H9 (cell line): ENCODE measurements at regions not wholly inside any gene's neighbourhood (a gene's known extent, or its start where the extent isn't known, plus 50 kb on each side); places are given as distances from the start of the nearest gene placed in this dataset.

ENCODE experiments used
- DNase-seq: peaks from one replicate; pipeline ENCODE4 v3.0.0-alpha.2; 2017
- H2AFZ ChIP-seq: one replicate; pipeline ENCODE4 v1.6.1; 2013; ENCODE audit warnings: mild to moderate bottlenecking, low read length, control low read depth, moderate library complexity
- H2AK5ac ChIP-seq: 2 replicates; pipeline ENCODE4 v1.6.1; 2013; ENCODE audit warnings: low read length, control low read depth, mixed read lengths; ENCODE audit not compliant: insufficient read length
- H2BK120ac ChIP-seq: one replicate; pipeline ENCODE4 v1.6.1; 2013; ENCODE audit warnings: low read depth, mild to moderate bottlenecking, low read length, control low read depth, inconsistent platforms; ENCODE audit not compliant: poor library complexity, severe bottlenecking
- H2BK12ac ChIP-seq: 2 replicates; pipeline ENCODE4 v1.6.1; 2013; ENCODE audit warnings: low read length, control low read depth, mixed read lengths, low read depth; ENCODE audit not compliant: insufficient read length
- H2BK15ac ChIP-seq: 2 replicates; pipeline ENCODE4 v1.6.1; 2013; ENCODE audit warnings: low read depth, low read length, control low read depth
- H2BK20ac ChIP-seq: one replicate; pipeline ENCODE4 v1.6.1; 2013; ENCODE audit warnings: low read depth, mild to moderate bottlenecking, low read length, control low read depth, inconsistent platforms; ENCODE audit not compliant: poor library complexity, severe bottlenecking
- H2BK5ac ChIP-seq: 2 replicates; pipeline ENCODE4 v1.6.1; 2013; ENCODE audit warnings: low read length, control low read depth, mixed read lengths; ENCODE audit not compliant: insufficient read length
- H3K14ac ChIP-seq: 2 replicates; pipeline ENCODE4 v1.6.1; 2013; ENCODE audit warnings: low read length, control low read depth; ENCODE audit not compliant: insufficient read depth
- H3K18ac ChIP-seq: 2 replicates; pipeline ENCODE4 v1.6.1; 2013; ENCODE audit warnings: low read depth, mild to moderate bottlenecking, mixed read lengths, low read length, control low read depth; ENCODE audit not compliant: insufficient read length
- H3K23ac ChIP-seq: 2 replicates; pipeline ENCODE4 v1.6.1; 2013; ENCODE audit warnings: low read length, control low read depth, mixed read lengths, low read depth; ENCODE audit not compliant: insufficient read length
- H3K23me2 ChIP-seq: 2 replicates; pipeline ENCODE4 v1.6.1; 2013; ENCODE audit warnings: low read depth, mild to moderate bottlenecking, mixed read lengths, low read length, control low read depth; ENCODE audit not compliant: insufficient read length, poor library complexity, severe bottlenecking
- H3K27ac ChIP-seq: 2 replicates; pipeline ENCODE4 v1.5.1; 2013; ENCODE audit warnings: low read length, control low read depth, mixed read lengths, low read depth; ENCODE audit not compliant: insufficient read length
- H3K27me3 ChIP-seq: 2 replicates; pipeline ENCODE4 v1.6.1; 2013; ENCODE audit warnings: low read length, control low read depth, inconsistent platforms; ENCODE audit not compliant: insufficient read depth
- H3K4ac ChIP-seq: 2 replicates; pipeline ENCODE4 v1.6.1; 2013; ENCODE audit warnings: low read depth, mild to moderate bottlenecking, control low read depth, inconsistent platforms, low read length, moderate library complexity
- H3K4me1 ChIP-seq: 2 replicates; pipeline ENCODE4 v1.6.1; 2013; ENCODE audit warnings: low read length, control low read depth, inconsistent platforms; ENCODE audit not compliant: insufficient read depth
- H3K4me2 ChIP-seq: 2 replicates; pipeline ENCODE4 v1.6.1; 2013; ENCODE audit warnings: low read length, control low read depth, mixed read lengths; ENCODE audit not compliant: insufficient read length, insufficient read depth
- H3K56ac ChIP-seq: 2 replicates; pipeline ENCODE4 v1.6.1; 2013; ENCODE audit warnings: low read depth, mild to moderate bottlenecking, mixed read lengths, low read length, control low read depth; ENCODE audit not compliant: insufficient read length
- H3K79me1 ChIP-seq: 2 replicates; pipeline ENCODE4 v1.6.1; 2013; ENCODE audit warnings: low read depth, mild to moderate bottlenecking, moderate library complexity, low read length, control low read depth, inconsistent platforms; ENCODE audit not compliant: insufficient read depth, poor library complexity, severe bottlenecking
- H3K79me2 ChIP-seq: 2 replicates; pipeline ENCODE4 v1.6.1; 2013; ENCODE audit warnings: low read length, control low read depth, inconsistent platforms; ENCODE audit not compliant: insufficient read depth
- H3K9ac ChIP-seq: 2 replicates; pipeline ENCODE4 v1.6.1; 2013; ENCODE audit warnings: low read length, control low read depth, mixed read lengths; ENCODE audit not compliant: insufficient read length; ENCODE audit errors: extremely low read depth
- H3K9me3 ChIP-seq: one replicate; pipeline ENCODE4 v1.6.1; 2013; ENCODE audit warnings: low read depth, low read length, inconsistent platforms; ENCODE audit not compliant: control insufficient read depth
- H3T11ph ChIP-seq: one replicate; pipeline ENCODE4 v1.6.1; 2013; ENCODE audit warnings: mild to moderate bottlenecking, low read length, control low read depth, inconsistent platforms
- H4K20me1 ChIP-seq: one replicate; pipeline ENCODE4 v1.6.1; 2013; ENCODE audit not compliant: control insufficient read depth, insufficient read length, insufficient read depth
- H4K5ac ChIP-seq: 2 replicates; pipeline ENCODE4 v1.6.1; 2013; ENCODE audit warnings: low read depth, mild to moderate bottlenecking, mixed read lengths, low read length, control low read depth; ENCODE audit not compliant: insufficient read length
- H4K8ac ChIP-seq: replicated peaks from 2 replicates; pipeline ENCODE4 v1.6.1; 2013; ENCODE audit warnings: low read length, control low read depth, mixed read lengths, low read depth; ENCODE audit not compliant: insufficient read length
- H4K91ac ChIP-seq: 2 replicates; pipeline ENCODE4 v1.6.1; 2013; ENCODE audit warnings: low read depth, mild to moderate bottlenecking, moderate library complexity, mixed read lengths, low read length, control low read depth; ENCODE audit not compliant: insufficient read length
- H3K27ac Mint-ChIP-seq, 3 experiments: 2 replicates in 2 of 3; 3 replicates in 1 of 3; pipeline ENCODE4 v1.8.0; 2020 to 2021; ENCODE audit warnings: mixed read lengths in 3 of 3, mild to moderate bottlenecking in 1 of 3, moderate library complexity in 1 of 3
- H3K27me3 Mint-ChIP-seq: 2 replicates; pipeline ENCODE4 v1.8.0; 2021; ENCODE audit warnings: low read depth, mild to moderate bottlenecking, moderate library complexity, mixed read lengths
- H3K36me3 Mint-ChIP-seq, 3 experiments: 2 replicates in 2 of 3; 3 replicates in 1 of 3; pipeline ENCODE4 v1.8.0; 2020 to 2021; ENCODE audit warnings: low read depth in 3 of 3, mixed read lengths in 3 of 3; ENCODE audit not compliant: insufficient read depth in 1 of 3
- H3K4me1 Mint-ChIP-seq, 2 experiments: 2 replicates each; pipeline ENCODE4 v1.8.0; 2020; ENCODE audit warnings: mixed read lengths in 2 of 2
- H3K4me3 Mint-ChIP-seq, 2 experiments: 2 replicates in 1 of 2; 3 replicates in 1 of 2; pipeline ENCODE4 v1.8.0; 2020 to 2021; ENCODE audit warnings: mild to moderate bottlenecking in 2 of 2, mixed read lengths in 2 of 2, moderate library complexity in 1 of 2
- H3K9me3 Mint-ChIP-seq, 2 experiments: 2 replicates in 1 of 2; 3 replicates in 1 of 2; pipeline ENCODE4 v1.8.0; 2020; ENCODE audit warnings: mild to moderate bottlenecking in 2 of 2, mixed read lengths in 2 of 2, moderate library complexity in 1 of 2
- whole genome bisulfite sequencing: extraction: QIAGEN DNeasy Blood & Tissue Kit; methylation state at CpG from one replicate; pipeline ENCODE4 v1.1.7; 2013; ENCODE audit warnings: missing lambda C conversion rate, low lambda C conversion rate, mixed read lengths; ENCODE audit not compliant: insufficient read length; ENCODE audit errors: extremely low coverage; 5-methylcytosine and 5-hydroxymethylcytosine counted together
- TF ChIP-seq, protein P1 (sequence below): fragments of 200-600 bp; sonication (generic); conservative IDR thresholded peaks from 3 replicates; pipeline ENCODE4 v1.8.0; 2021; ENCODE audit warnings: antibody characterized with exemption, mild to moderate bottlenecking

DNA sequence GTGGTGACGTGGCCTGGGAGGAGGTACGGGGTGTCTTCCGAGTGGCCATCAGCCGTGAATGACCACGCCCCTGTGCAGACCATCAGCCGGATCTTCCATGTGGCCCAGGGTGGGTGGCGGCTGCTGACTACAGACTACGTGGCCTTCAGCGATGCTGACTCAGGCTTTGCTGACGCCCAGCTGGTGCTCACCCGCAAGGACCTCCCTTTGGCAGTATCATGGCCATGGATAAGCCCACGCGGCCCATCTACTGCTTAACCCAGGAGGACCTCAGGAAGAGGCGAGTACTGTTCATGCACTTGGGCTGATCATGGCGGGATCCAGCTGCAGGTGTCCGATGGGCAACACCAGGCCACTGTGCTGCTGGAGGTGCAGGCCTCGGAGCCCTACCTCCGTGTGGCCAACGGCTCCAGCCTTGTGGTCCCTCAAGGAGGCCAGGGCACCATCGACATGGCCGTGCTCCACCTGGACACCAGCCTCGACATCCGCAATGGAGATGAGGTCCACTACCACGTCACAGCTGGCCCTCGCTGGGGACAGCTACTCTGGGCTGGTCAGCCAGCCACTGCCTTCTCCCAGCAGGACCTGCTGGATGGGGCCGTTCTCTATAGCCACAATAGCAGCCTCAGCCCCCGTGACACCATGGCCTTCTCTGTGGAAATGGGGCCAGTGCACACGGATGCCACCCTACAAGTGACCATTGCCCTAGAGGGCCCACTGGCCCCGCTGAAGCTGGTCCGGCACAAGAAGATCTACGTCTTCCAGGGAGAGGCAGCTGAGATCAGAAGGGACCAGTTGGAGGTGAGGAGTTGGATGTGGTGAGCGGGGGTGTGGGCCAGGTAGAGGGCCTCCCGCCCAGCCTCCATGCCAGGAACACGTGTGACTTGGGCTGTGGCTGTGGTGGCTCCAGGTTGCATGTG is 178.4 kb downstream of the TBC1D2B start:
- no peak overlapping the region for H2BK15ac ChIP-seq
- H3K27me3 ChIP-seq = no peaks in the 10 kb centered on the region
- no peak overlapping the region for H2BK12ac ChIP-seq
- H3K9me3 ChIP-seq = no peaks in the 10 kb centered on the region
- no peak overlapping the region for H3K9ac ChIP-seq
- no peaks in the 10 kb centered on the region for H4K20me1 ChIP-seq
- H3K27ac ChIP-seq = no peak overlapping the region
- no peak overlapping the region for H2BK120ac ChIP-seq
- no peaks in the 10 kb centered on the region for H3K23me2 ChIP-seq
- WGBS = no CpG with 5 or more reads among the region's 34 CpGs
- no peak overlapping the region for H3K14ac ChIP-seq
- DNase-seq = no peak
- H3T11ph ChIP-seq = no peak overlapping the region
- no peak overlapping the region for H4K5ac ChIP-seq
- no peaks in the 10 kb centered on the region for H3K79me1 ChIP-seq
- no peak overlapping the region for H2BK5ac ChIP-seq
- Mint-ChIP-seq H3K27ac (no peak overlapping the region), H3K9me3 (no peaks in the 10 kb centered on the region; a peak in 1 of 5 replicates), H3K4me1 (peaks cover 0 to 4% of the 10 kb centered on the region in 2 experiments; a peak in 1 of 4 replicates), H3K36me3 (no peaks in the 10 kb centered on the region), H3K4me3 (no peak overlapping the region), H3K27me3 (no peaks in the 10 kb centered on the region)
- H4K91ac ChIP-seq = no peak overlapping the region
- H3K23ac ChIP-seq = no peak overlapping the region
- no peaks in the 10 kb centered on the region for H3K4me1 ChIP-seq
- no peak overlapping the region for H4K8ac ChIP-seq
- H2AFZ ChIP-seq = no peak overlapping the region
- H2BK20ac ChIP-seq = no peak overlapping the region
- no peaks in the 10 kb centered on the region for H3K79me2 ChIP-seq
- H3K4me2 ChIP-seq = no peak overlapping the region
- H2AK5ac ChIP-seq = no peak overlapping the region
- H3K18ac ChIP-seq = no peak overlapping the region
- H3K56ac ChIP-seq = no peak overlapping the region
- no peak overlapping the region for H3K4ac ChIP-seq
- TF ChIP-seq, protein P1, sequence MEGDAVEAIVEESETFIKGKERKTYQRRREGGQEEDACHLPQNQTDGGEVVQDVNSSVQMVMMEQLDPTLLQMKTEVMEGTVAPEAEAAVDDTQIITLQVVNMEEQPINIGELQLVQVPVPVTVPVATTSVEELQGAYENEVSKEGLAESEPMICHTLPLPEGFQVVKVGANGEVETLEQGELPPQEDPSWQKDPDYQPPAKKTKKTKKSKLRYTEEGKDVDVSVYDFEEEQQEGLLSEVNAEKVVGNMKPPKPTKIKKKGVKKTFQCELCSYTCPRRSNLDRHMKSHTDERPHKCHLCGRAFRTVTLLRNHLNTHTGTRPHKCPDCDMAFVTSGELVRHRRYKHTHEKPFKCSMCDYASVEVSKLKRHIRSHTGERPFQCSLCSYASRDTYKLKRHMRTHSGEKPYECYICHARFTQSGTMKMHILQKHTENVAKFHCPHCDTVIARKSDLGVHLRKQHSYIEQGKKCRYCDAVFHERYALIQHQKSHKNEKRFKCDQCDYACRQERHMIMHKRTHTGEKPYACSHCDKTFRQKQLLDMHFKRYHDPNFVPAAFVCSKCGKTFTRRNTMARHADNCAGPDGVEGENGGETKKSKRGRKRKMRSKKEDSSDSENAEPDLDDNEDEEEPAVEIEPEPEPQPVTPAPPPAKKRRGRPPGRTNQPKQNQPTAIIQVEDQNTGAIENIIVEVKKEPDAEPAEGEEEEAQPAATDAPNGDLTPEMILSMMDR = no peak
